ENCODE measurements at regions not wholly inside any gene's neighbourhood (a gene's known extent, or its start where the extent isn't known, plus 50 kb on each side); places are given as distances from the start of the nearest gene placed in this dataset.

DNA sequence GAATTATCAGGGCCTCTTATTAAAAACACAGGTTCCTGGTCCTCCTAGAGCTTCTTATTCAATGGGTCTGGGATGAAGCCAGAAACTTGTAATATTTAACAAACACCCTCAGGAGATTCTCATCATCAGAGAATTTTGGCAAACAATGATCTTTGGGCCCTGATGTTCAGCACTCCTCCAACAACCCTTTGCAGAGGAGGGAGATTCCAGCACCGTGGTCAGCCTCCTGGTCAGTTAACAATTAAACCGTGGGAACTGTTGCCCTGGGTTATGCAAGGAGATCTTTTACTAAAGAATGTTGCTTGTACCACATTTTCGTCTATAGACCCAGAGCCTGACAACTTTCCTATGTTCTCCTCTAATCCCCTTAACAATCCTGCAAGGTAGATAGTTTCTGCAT is 294.4 kb downstream of the PLPP3 start:
- Mint-ChIP-seq H3K36me3 (no peaks in the 10 kb centered on the region), H3K4me3 (no peak overlapping the region), H3K9me3 (ENCODE audit: low read depth) (no peaks in the 10 kb centered on the region), H3K27ac (no peak overlapping the region), H3K27me3 (peaks cover 1% of the 10 kb centered on the region), H3K4me1 (ENCODE audit: low read depth) (no peaks in the 10 kb centered on the region)

DNA sequence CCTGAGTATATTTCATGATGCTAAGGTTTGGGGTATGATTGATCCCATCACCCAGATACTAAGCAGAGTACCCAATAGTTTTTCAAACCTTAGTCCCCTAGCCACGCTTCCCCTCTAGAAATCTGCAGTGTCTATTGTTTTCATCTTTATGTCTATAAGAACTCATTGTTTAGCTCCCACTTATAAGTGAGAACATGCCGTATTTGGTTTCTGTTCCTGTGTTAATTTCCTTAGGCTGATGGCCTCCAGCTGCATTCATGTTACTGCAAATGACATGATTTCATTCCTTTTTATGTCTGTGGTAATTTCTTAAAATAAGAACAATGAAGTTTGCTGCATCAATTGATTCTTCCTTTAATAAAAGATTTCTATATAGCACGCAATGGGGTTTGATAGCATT is 301.3 kb downstream of the PLPP3 start:
- no peak overlapping the region for H3K27ac Mint-ChIP-seq
- H3K4me1 Mint-ChIP-seq (ENCODE audit: low read depth): no peaks in the 10 kb centered on the region
- H3K9me3 Mint-ChIP-seq (ENCODE audit: low read depth): no peaks in the 10 kb centered on the region
- H3K36me3 Mint-ChIP-seq: no peaks in the 10 kb centered on the region
- peaks cover 1% of the 10 kb centered on the region for H3K27me3 Mint-ChIP-seq
- H3K4me3 Mint-ChIP-seq: no peak overlapping the region

DNA sequence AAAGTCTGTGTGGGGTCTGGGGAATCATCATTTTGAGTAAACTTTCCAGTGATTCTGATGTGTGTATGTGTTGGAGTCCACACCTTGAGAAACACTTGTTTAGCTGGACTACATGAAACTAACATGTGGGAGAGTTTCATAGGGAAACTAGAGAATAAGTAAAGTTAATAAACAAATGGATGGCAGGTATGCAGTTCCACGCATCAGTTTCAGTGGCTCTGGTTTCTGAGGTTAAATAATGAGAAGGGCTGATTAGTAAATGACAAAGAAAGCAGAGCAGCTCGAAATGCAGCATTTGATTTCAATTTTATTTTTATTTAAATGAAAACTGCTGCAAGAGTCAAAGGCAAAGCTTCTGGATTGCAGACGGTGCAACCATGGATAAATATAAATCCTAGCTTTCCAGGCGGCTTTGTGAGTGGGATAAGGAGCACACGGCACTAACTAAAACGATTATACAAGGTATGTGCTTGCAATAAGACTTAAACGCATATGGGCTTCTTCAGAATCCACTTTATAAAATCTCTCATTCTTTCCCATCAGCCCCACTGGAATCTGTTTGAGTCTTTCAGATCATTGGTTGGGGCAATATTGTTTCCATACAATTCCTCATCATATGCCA is 310.7 kb downstream of the PLPP3 start:
- H3K9me3 Mint-ChIP-seq (ENCODE audit: low read depth): no peaks in the 10 kb centered on the region
- no peaks in the 10 kb centered on the region for H3K27me3 Mint-ChIP-seq
- no peak overlapping the region for H3K27ac Mint-ChIP-seq
- no peak overlapping the region for H3K4me3 Mint-ChIP-seq
- H3K36me3 Mint-ChIP-seq: no peaks in the 10 kb centered on the region
- no peaks in the 10 kb centered on the region for H3K4me1 Mint-ChIP-seq (ENCODE audit: low read depth)

DNA sequence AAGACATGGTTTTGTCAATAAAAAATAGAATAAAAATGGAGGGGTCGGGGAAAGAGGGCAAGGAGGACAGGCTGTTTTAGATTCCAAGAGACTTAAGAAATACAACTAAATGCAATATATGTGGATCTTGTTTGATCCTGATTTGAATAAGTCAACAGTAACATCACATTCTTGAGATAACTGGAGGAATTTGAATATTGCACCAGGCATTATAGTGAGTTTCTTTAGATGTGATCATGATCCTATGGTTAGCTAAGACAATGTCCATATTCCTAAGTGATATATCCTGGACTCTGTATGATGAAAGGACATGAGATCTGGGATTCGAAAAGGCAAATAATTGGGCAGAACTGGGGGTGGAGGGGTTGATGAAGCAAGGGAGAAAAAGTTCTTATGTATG is 311.8 kb downstream of the PLPP3 start:
- H3K27me3 Mint-ChIP-seq: no peaks in the 10 kb centered on the region

DNA sequence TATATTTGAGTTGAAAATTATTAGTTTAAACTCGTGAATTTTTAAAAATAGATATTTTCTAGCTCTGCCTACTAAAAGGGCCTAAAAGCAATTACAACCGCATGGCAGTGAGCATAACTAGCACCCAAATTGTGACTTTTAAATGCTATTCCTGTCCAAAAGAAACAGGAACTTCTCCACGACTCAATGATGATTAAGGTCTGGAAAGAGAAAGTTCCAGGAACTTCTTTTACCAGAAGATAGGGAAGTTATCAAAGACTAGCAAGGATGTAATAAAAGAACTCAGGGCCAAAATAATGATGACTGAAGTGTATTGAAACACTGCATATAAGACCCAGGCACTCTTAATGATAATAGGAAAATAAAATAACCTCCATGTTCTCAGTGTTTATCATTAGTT is 313.0 kb downstream of the PLPP3 start:
- Mint-ChIP-seq H3K27me3 (no peaks in the 10 kb centered on the region), H3K36me3 (no peaks in the 10 kb centered on the region), H3K9me3 (ENCODE audit: low read depth) (no peaks in the 10 kb centered on the region), H3K4me3 (no peak overlapping the region), H3K4me1 (ENCODE audit: low read depth) (no peaks in the 10 kb centered on the region), H3K27ac (no peak overlapping the region)

More for the DNA sequence above, 311.8 kb downstream of the PLPP3 start:
- Mint-ChIP-seq H3K4me1 (ENCODE audit: low read depth) (no peaks in the 10 kb centered on the region), H3K27ac (no peak overlapping the region), H3K4me3 (no peak overlapping the region), H3K36me3 (no peaks in the 10 kb centered on the region), H3K9me3 (ENCODE audit: low read depth) (no peaks in the 10 kb centered on the region)

DNA sequence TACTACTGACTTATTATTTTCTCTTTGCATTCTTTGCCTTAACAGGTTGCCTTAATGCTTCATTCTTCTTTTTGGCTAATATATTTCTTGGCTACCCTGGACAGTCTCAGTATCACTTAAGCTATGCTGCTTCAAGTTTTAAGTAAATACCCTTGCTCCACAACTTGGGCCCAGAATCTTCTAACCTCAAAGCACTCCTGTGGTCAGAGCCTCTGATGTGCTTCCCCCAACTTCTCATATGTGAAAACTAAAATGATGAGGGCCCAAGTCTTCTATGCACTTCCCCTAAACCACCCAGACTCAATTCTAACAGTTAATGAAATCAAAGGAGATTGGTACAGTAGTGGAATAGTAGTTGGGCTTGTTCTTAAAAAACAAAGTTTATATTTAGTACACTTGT is 314.1 kb downstream of the PLPP3 start:
- Mint-ChIP-seq H3K4me3 (no peak overlapping the region), H3K4me1 (ENCODE audit: low read depth) (no peaks in the 10 kb centered on the region), H3K36me3 (no peaks in the 10 kb centered on the region), H3K27ac (no peak overlapping the region), H3K27me3 (no peaks in the 10 kb centered on the region), H3K9me3 (ENCODE audit: low read depth) (no peaks in the 10 kb centered on the region)

DNA sequence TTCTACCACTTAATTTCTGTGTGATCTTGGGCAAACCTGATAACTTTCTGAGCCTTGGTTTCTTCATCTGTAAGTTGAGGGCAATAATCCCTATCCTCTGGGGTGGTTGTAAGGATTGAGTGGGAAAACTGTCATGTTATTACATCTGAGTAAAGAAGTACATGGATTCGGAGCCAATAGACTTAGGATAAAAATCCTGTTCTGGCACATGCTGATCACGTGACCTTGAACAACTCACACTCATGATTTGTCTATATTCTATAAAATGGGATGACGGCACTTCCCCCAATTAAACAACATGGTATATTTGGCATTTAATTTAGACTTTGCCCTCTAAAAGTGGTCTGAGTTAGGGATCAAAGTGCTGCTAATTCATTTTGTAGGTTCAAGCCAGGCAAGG is 315.5 kb downstream of the PLPP3 start:
- Mint-ChIP-seq H3K4me1 (ENCODE audit: low read depth) (no peaks in the 10 kb centered on the region), H3K4me3 (no peak overlapping the region), H3K27me3 (no peaks in the 10 kb centered on the region), H3K27ac (no peak overlapping the region), H3K36me3 (no peaks in the 10 kb centered on the region), H3K9me3 (ENCODE audit: low read depth) (no peaks in the 10 kb centered on the region)

DNA sequence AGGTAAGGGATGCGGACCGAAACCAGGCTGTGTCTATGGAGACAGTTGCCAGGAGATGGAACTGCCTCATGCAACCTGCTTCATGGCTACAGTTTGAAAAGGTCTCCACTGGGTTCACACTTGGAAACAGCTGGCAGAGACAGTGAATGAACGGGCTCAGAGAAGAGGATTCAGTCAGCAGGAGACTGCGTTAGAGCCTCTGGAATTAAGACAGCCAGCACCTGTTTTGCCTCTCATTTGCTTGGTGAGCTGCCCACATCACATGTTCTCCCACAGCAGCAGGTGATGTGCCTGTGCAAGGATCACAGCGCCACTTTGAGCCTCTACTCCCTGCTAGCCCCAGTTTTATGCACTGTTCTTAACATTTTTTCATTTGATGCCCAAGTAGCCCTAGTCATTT is 321.0 kb downstream of the PLPP3 start:
- no peak overlapping the region for H3K4me3 Mint-ChIP-seq
- H3K4me1 Mint-ChIP-seq (ENCODE audit: low read depth): no peaks in the 10 kb centered on the region
- H3K9me3 Mint-ChIP-seq (ENCODE audit: low read depth): no peaks in the 10 kb centered on the region
- H3K27ac Mint-ChIP-seq: no peak overlapping the region
- no peaks in the 10 kb centered on the region for H3K36me3 Mint-ChIP-seq
- H3K27me3 Mint-ChIP-seq: no peaks in the 10 kb centered on the region

DNA sequence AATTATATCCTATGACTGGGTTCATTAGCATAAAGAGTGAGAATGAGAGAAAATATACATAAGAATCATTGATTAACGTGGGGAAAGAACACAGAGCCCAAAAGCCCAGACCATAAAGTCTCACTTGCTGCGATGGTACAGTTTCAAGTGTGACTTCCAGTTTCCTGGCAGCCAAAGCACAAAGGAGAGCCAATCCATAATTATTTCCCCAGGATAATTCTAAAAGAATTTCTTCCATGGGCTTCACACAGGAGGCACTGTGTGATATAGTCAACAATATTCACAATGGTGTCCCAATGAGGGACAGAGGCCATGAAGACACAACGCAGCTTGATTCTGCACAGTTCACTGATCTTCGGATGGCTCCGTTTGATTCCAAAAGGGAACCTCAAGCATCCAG is 321.6 kb downstream of the PLPP3 start:
- Mint-ChIP-seq H3K36me3 (no peaks in the 10 kb centered on the region), H3K4me3 (no peak overlapping the region), H3K4me1 (ENCODE audit: low read depth) (no peaks in the 10 kb centered on the region), H3K27ac (no peak overlapping the region), H3K9me3 (ENCODE audit: low read depth) (no peaks in the 10 kb centered on the region), H3K27me3 (no peaks in the 10 kb centered on the region)

DNA sequence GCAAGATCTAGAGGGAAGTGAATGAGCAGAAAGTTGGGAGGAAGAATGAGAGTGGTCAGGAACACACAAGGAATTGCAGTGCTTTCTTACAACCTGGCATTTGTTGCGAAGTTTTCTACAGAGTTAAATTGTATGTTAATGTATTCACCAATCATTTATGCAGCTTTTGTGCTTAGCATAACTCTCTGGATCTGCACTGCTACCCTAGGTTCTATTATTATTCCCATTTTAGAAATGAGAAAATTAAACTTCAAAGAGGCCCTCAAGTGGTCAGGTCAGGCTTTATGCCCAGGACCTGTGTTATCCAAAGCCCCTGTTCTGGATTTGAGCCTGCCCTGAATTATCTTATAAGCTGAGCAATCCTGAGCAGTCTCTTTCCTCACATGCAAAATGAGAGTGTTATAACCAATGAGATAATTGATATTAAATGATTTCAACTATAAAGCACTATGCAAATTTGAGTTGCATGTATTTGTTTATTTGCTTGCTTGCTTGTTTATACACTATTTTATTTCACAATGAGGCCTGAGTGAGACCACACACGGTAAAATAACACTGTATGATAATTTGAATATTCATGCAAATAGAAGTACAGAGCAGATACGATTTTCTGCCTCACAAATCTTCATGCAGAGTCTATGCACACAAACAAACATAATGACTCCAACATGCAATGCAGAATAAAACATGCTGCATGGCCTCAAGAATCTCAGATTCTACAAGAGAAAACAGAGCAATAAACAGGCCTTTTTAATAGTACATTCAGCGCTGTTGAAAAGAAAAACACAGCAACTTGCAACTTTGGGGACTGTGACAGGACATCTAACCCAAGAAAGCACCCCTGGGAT is 323.0 kb downstream of the PLPP3 start:
- no peaks in the 10 kb centered on the region for H3K4me1 Mint-ChIP-seq (ENCODE audit: low read depth)
- H3K9me3 Mint-ChIP-seq (ENCODE audit: low read depth): no peaks in the 10 kb centered on the region
- no peak overlapping the region for H3K27ac Mint-ChIP-seq
- H3K27me3 Mint-ChIP-seq: no peaks in the 10 kb centered on the region
- H3K36me3 Mint-ChIP-seq: no peaks in the 10 kb centered on the region
- H3K4me3 Mint-ChIP-seq: no peak overlapping the region

DNA sequence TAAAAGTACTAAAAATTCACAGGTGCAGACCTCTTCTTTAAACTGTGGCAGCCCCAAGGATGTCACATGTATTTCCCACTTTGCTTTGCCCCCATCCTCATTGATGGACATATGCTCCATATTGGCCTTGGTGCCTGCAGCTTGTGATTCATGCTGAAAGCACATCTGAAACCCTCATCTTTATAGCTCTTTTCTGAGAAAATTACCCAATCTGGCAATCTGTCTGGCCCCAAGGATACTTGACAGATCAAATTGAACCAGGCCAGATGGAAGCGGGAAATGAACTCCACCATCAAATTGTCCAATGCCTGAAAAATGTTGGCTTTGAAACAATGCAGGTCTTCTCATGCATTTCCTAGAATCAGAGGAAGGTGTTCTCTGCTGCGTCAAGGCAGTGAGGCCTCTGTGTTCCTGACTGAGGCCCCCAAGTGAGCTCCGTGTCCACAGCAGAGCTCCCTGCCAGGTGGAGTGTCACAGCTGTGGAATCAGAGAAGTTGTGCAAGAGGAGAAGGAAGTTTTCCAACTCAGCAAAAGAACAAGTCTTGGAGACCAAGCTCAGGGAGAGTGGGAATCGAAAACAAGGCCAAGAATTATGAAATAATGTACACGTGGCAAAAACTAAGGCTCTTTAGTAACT is 323.7 kb downstream of the PLPP3 start:
- H3K27ac Mint-ChIP-seq: no peak overlapping the region
- H3K4me3 Mint-ChIP-seq: no peak overlapping the region
- no peaks in the 10 kb centered on the region for H3K4me1 Mint-ChIP-seq (ENCODE audit: low read depth)
- H3K9me3 Mint-ChIP-seq (ENCODE audit: low read depth): no peaks in the 10 kb centered on the region
- H3K36me3 Mint-ChIP-seq: no peaks in the 10 kb centered on the region
- no peaks in the 10 kb centered on the region for H3K27me3 Mint-ChIP-seq

DNA sequence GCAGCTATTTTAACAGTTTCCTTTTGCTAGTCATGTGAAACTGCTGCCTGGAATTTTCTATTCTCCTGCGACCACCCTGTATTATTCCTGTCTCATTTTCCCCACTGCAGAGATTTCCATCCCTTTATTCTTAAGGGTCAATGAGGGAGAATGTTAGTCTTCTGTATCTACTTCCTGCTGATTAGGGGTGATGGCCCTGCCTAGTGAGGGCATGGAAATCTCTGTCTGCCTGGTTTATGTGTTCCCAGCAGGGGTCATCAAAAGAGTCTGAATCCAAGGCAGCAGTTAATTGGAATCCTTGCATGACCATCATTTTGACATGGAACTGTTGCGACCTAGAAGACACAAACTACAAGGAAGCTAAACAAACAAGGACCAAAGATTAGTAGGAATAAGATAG is 325.2 kb downstream of the PLPP3 start:
- no peaks in the 10 kb centered on the region for H3K4me1 Mint-ChIP-seq (ENCODE audit: low read depth)
- H3K4me3 Mint-ChIP-seq: no peak overlapping the region
- H3K36me3 Mint-ChIP-seq: no peaks in the 10 kb centered on the region
- H3K27me3 Mint-ChIP-seq: no peaks in the 10 kb centered on the region
- no peaks in the 10 kb centered on the region for H3K9me3 Mint-ChIP-seq (ENCODE audit: low read depth)
- H3K27ac Mint-ChIP-seq: no peak overlapping the region

DNA sequence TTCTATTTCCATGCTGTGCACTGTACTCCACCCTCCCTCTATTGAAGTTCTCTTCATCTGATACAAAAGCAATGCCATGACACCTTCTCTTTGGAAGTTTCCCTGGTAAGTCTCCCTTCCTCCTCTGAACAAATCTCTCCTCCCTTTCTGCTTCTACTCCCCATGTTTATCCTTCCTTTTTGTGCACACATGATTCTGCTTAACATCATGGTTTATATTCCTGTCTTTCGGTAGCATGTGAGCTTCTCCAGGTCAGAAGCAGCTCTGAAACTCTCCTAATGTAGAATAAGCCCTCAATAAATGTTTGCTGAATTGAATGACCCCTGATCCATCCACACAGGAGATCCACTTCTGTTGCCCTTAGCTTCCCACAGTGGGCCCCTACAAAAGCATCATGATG is 328.6 kb downstream of the PLPP3 start:
- no peak overlapping the region for H3K27ac Mint-ChIP-seq
- H3K9me3 Mint-ChIP-seq (ENCODE audit: low read depth): no peaks in the 10 kb centered on the region
- H3K4me1 Mint-ChIP-seq (ENCODE audit: low read depth): no peaks in the 10 kb centered on the region
- no peak overlapping the region for H3K4me3 Mint-ChIP-seq
- H3K36me3 Mint-ChIP-seq: no peaks in the 10 kb centered on the region
- no peaks in the 10 kb centered on the region for H3K27me3 Mint-ChIP-seq

DNA sequence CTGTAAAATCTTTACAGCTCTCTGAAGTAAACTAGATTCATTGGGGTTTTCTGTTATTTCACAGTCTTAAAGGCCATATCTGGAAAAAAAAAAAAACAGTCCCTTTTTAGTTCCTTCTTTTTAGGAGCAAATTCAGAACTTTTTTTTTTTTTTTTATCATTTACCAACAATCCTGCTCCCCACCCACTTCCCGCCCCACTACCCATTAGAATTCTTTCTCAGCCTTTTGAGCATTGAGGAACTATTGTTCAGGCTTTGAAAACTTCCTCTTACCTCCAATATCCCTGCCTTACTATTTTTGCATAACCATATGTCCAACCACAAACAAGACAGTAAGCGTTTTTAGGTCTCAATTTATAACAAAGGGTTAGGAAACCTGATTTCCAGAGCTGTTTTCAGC is 330.1 kb downstream of the PLPP3 start:
- Mint-ChIP-seq H3K27me3 (no peaks in the 10 kb centered on the region), H3K4me3 (no peak overlapping the region), H3K27ac (no peak overlapping the region), H3K4me1 (ENCODE audit: low read depth) (no peaks in the 10 kb centered on the region), H3K9me3 (ENCODE audit: low read depth) (no peaks in the 10 kb centered on the region), H3K36me3 (no peaks in the 10 kb centered on the region)

DNA sequence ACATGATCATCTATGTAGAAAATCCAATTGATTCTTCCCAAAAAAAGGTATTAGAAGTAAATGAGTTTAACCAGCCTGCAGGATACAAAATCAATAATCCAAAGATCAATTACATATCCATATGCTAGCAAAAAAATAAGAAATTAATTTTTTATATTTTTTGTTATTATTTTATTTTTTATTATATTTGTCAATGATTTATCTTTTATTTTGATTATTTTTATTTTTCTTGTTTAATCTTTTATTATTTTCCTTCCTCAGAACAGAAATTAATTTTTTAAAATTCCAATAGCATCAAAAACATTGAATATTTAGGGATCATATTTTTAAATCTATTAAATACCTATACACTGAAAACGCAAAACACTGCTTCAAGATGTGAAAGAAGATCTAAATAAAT is 331.2 kb downstream of the PLPP3 start:
- no peaks in the 10 kb centered on the region for H3K36me3 Mint-ChIP-seq
- no peak overlapping the region for H3K27ac Mint-ChIP-seq
- H3K4me1 Mint-ChIP-seq (ENCODE audit: low read depth): no peaks in the 10 kb centered on the region
- H3K4me3 Mint-ChIP-seq: no peak overlapping the region
- H3K9me3 Mint-ChIP-seq (ENCODE audit: low read depth): no peaks in the 10 kb centered on the region
- no peaks in the 10 kb centered on the region for H3K27me3 Mint-ChIP-seq

Measured in activated naive CD8-positive, alpha-beta T cell (primary cell).